ENCODE measurements at regions not wholly inside any gene's neighbourhood (a gene's known extent, or its start where the extent isn't known, plus 50 kb on each side); places are given as distances from the start of the nearest gene placed in this dataset.

DNA sequence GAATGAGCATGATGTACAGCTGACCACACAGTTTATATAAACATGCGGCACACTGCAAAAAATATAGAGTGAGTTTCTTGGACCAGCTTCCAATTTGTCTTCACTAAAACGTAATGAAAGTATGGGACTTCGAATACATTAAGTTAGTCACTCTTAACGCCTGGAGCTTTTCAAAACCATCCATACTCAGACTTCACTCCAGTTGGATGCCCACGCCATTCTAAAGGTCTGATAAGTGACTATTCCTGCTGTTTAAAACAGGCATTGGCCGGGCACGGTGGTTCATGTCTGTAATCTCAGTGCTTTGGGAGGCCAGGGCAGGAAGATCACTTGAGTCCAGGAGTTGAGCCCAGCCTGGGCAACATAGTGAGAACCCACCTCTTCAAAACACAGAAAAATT lies 84.6 kb downstream of the MYL12B start:
- CTCF ChIA-PET: no interaction called here

More for the DNA sequence above, 84.6 kb downstream of the MYL12B start:
- BruUV-seq (replicated peaks): no TSS peak
- Histone ChIP-seq H3K4me3 (replicated peaks in 1 of 3; ENCODE audit: insufficient read depth in 1 of 3, low read depth in 1 of 3, low read length in 3 of 3) (no peak overlapping the region), H3K4me2 (ENCODE audit: insufficient read depth, low read length) (no peak overlapping the region), H3K27ac (ENCODE audit: insufficient read depth, low read depth, low read length) (no peak overlapping the region), H3K4me1 (ENCODE audit: control insufficient read depth, extremely low read depth, insufficient read depth, low read length) (no peaks in the 10 kb centered on the region), H3K9me3 (replicated peaks; ENCODE audit: control insufficient read depth, insufficient read depth, low read length) (no peaks in the 10 kb centered on the region), H2AFZ (ENCODE audit: low read depth, low read length) (no peak overlapping the region), H4K20me1 (replicated peaks; ENCODE audit: control insufficient read depth, extremely low read depth, insufficient read depth, low read length) (no peaks in the 10 kb centered on the region), H3K9me1 (replicated peaks; ENCODE audit: control insufficient read depth, extremely low read depth, insufficient read depth, low read length) (no peaks in the 10 kb centered on the region), H3K9ac (replicated peaks; ENCODE audit: extremely low read depth, insufficient read depth, low read length) (no peak overlapping the region), H3K36me3 (ENCODE audit: control insufficient read depth in 2 of 2, extremely low read depth in 1 of 2, insufficient read depth in 2 of 2, low read length in 2 of 2) (no peaks in the 10 kb centered on the region), H3K79me2 (ENCODE audit: control insufficient read depth, insufficient read depth, low read length) (no peaks in the 10 kb centered on the region), H3K27me3 (ENCODE audit: control insufficient read depth in 2 of 2, insufficient read depth in 2 of 2, low read length in 2 of 2) (peaks cover 10 to 12% of the 10 kb centered on the region in 2 experiments)
- intact Hi-C loops (cut with micrococcal nuclease): no loop called here
- TF ChIP-seq MYC (IDR thresholded peaks at IDR 0.05; ENCODE audit: low read depth, low read length) (no peak), POLR2A (IDR thresholded peaks at IDR 0.05; ENCODE audit: low read depth, low read length) (no peak), JUN (IDR thresholded peaks at IDR 0.05; ENCODE audit: borderline replicate concordance, insufficient read depth, insufficient read length, low read depth) (no peak), POLR2AphosphoS5 (IDR thresholded peaks at IDR 0.05; ENCODE audit: insufficient read depth, low read depth, low read length) (no peak), GATA2 (IDR thresholded peaks at IDR 0.05; ENCODE audit: insufficient read depth, insufficient read length, low read depth, low read length) (no peak), EZH2 (IDR thresholded peaks at IDR 0.05; ENCODE audit: borderline replicate concordance, low read depth, low read length, severe bottlenecking) (no peak), CTCF (IDR thresholded peaks at IDR 0.05; ENCODE audit: extremely low read depth in 1 of 2, insufficient read depth in 1 of 2, low read depth in 1 of 2, low read length in 2 of 2) (no peak), FOS (IDR thresholded peaks at IDR 0.05; ENCODE audit: borderline replicate concordance, insufficient read depth, low read length) (no peak)
- TF ChIP-seq, protein P1, sequence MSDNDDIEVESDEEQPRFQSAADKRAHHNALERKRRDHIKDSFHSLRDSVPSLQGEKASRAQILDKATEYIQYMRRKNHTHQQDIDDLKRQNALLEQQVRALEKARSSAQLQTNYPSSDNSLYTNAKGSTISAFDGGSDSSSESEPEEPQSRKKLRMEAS (IDR thresholded peaks at IDR 0.05; ENCODE audit: insufficient read depth, insufficient read length): no peak
- DNase-seq (ENCODE audit: low read depth, low spot score) (no peak), FAIRE-seq (no peak)
- POLR2A ChIA-PET: no interaction called here
- dilution Hi-C loops (cut with MboI; ENCODE audit: extremely low pct_ligation_motif_present, low sequenced_read_pairs): no loop called here
